ENCODE measurements at regions not wholly inside any gene's neighbourhood (a gene's known extent, or its start where the extent isn't known, plus 50 kb on each side); places are given as distances from the start of the nearest gene placed in this dataset.

DNA sequence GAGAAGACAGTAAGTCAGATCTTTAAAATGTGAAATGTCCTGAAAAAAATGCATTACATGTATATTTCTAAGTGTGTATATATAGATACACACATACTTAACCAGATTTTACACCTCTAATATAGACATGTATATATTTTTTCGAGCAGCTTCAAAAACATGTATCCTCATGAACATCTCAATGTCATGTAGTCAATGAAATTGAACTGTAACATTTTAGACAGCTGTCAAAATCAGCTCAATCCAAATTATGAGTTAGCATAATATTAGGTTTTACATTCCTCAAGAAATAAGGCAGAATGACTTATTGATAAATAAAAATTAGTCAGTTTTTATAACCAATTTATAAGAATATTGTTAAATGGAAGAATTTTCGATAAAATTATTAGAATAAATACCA lies 665.7 kb downstream of the BRINP3 start:
- intact Hi-C loops (cut with DNase I): no loop called here
- TF ChIP-seq, protein P1, sequence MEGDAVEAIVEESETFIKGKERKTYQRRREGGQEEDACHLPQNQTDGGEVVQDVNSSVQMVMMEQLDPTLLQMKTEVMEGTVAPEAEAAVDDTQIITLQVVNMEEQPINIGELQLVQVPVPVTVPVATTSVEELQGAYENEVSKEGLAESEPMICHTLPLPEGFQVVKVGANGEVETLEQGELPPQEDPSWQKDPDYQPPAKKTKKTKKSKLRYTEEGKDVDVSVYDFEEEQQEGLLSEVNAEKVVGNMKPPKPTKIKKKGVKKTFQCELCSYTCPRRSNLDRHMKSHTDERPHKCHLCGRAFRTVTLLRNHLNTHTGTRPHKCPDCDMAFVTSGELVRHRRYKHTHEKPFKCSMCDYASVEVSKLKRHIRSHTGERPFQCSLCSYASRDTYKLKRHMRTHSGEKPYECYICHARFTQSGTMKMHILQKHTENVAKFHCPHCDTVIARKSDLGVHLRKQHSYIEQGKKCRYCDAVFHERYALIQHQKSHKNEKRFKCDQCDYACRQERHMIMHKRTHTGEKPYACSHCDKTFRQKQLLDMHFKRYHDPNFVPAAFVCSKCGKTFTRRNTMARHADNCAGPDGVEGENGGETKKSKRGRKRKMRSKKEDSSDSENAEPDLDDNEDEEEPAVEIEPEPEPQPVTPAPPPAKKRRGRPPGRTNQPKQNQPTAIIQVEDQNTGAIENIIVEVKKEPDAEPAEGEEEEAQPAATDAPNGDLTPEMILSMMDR (IDR thresholded peaks at IDR 0.05; ENCODE audit: borderline replicate concordance, extremely low read depth, insufficient read depth): no peak
- H3K4me1 ChIP-seq (ENCODE audit: control insufficient read depth in 2 of 3, insufficient read depth in 2 of 3, low read depth in 1 of 3, low read length in 3 of 3): no peaks in the 10 kb centered on the region
- DNase-seq (no peak), FAIRE-seq (peak; percentile 21)
- no peaks in the 10 kb centered on the region for H3K36me3 ChIP-seq (ENCODE audit: control insufficient read depth in 2 of 3, insufficient read depth in 3 of 3, low read length in 3 of 3)
- no peak overlapping the region for H3K9ac ChIP-seq (ENCODE audit: low read length in 3 of 3)
- no peak overlapping the region for H3K27ac ChIP-seq (ENCODE audit: low read depth in 2 of 2, low read length in 2 of 2)
- no peaks in the 10 kb centered on the region for H3K27me3 ChIP-seq (ENCODE audit: control insufficient read depth, insufficient read depth, low read length)
- no peak overlapping the region for H3K4me3 ChIP-seq (ENCODE audit: low read length in 3 of 3)
- H3K9me3 ChIP-seq (ENCODE audit: control insufficient read depth in 2 of 3, insufficient read depth in 1 of 3, low read length in 3 of 3): no peaks in the 10 kb centered on the region

GRCh38 chr1:189816558-189816957 lies 661.1 kb downstream of the BRINP3 start:
- no peak for FAIRE-seq
- H3K9ac ChIP-seq (ENCODE audit: low read length in 3 of 3): no peak overlapping the region
- H3K4me3 ChIP-seq (ENCODE audit: low read length in 3 of 3): no peak overlapping the region
- no peaks in the 10 kb centered on the region for H3K4me1 ChIP-seq (ENCODE audit: control insufficient read depth in 2 of 3, insufficient read depth in 2 of 3, low read depth in 1 of 3, low read length in 3 of 3)
- intact Hi-C loops (cut with DNase I): no loop called here
- no peak for DNase-seq
- no peaks in the 10 kb centered on the region for H3K27me3 ChIP-seq (ENCODE audit: control insufficient read depth, insufficient read depth, low read length)
- TF ChIP-seq, protein P1 (IDR thresholded peaks at IDR 0.05; ENCODE audit: borderline replicate concordance, extremely low read depth, insufficient read depth): no peak
- no peaks in the 10 kb centered on the region for H3K36me3 ChIP-seq (ENCODE audit: control insufficient read depth in 2 of 3, insufficient read depth in 3 of 3, low read length in 3 of 3)
- H3K27ac ChIP-seq (ENCODE audit: low read depth in 2 of 2, low read length in 2 of 2): no peak overlapping the region
- no peaks in the 10 kb centered on the region for H3K9me3 ChIP-seq (ENCODE audit: control insufficient read depth in 2 of 3, insufficient read depth in 1 of 3, low read length in 3 of 3)

GRCh38 chr1:189819751-189820150 lies 657.9 kb downstream of the BRINP3 start:
- TF ChIP-seq, protein P1 (IDR thresholded peaks at IDR 0.05; ENCODE audit: borderline replicate concordance, extremely low read depth, insufficient read depth): no peak
- FAIRE-seq (no peak), DNase-seq (no peak)
- Histone ChIP-seq H3K4me3 (ENCODE audit: low read length in 3 of 3) (no peak overlapping the region), H3K27ac (ENCODE audit: low read depth in 2 of 2, low read length in 2 of 2) (no peak overlapping the region), H3K4me1 (ENCODE audit: control insufficient read depth in 2 of 3, insufficient read depth in 2 of 3, low read depth in 1 of 3, low read length in 3 of 3) (no peaks in the 10 kb centered on the region), H3K36me3 (ENCODE audit: control insufficient read depth in 2 of 3, insufficient read depth in 3 of 3, low read length in 3 of 3) (no peaks in the 10 kb centered on the region), H3K9ac (ENCODE audit: low read length in 3 of 3) (no peak overlapping the region), H3K9me3 (ENCODE audit: control insufficient read depth in 2 of 3, insufficient read depth in 1 of 3, low read length in 3 of 3) (no peaks in the 10 kb centered on the region), H3K27me3 (ENCODE audit: control insufficient read depth, insufficient read depth, low read length) (no peaks in the 10 kb centered on the region)
- intact Hi-C loops (cut with DNase I): no loop called here

DNA sequence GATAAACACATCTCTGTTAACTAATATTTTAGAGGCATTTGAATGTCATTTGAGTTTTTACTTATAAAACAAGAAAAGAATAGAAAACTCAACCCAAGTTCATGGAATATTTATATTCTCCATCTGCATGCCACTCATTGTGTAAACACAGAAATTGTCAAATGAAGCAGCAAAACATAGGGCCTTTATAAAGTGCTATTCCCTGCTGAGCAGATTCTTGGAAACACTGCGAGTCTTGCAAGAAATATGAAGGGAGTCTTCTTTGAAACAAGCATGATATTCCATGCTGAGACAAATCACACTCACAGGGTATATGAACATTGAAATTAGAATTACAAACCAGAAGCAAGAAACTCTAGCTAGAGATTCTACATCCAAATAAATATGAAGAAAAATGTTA lies 655.8 kb downstream of the BRINP3 start:
- Histone ChIP-seq H3K27me3 (ENCODE audit: control insufficient read depth, insufficient read depth, low read length) (no peaks in the 10 kb centered on the region), H3K4me1 (ENCODE audit: control insufficient read depth in 2 of 3, insufficient read depth in 2 of 3, low read depth in 1 of 3, low read length in 3 of 3) (no peaks in the 10 kb centered on the region), H3K27ac (ENCODE audit: low read depth in 2 of 2, low read length in 2 of 2) (no peak overlapping the region), H3K9ac (ENCODE audit: low read length in 3 of 3) (no peak overlapping the region), H3K9me3 (ENCODE audit: control insufficient read depth in 2 of 3, insufficient read depth in 1 of 3, low read length in 3 of 3) (no peaks in the 10 kb centered on the region), H3K4me3 (ENCODE audit: low read length in 3 of 3) (no peak overlapping the region), H3K36me3 (ENCODE audit: control insufficient read depth in 2 of 3, insufficient read depth in 3 of 3, low read length in 3 of 3) (no peaks in the 10 kb centered on the region)
- TF ChIP-seq, protein P1 (IDR thresholded peaks at IDR 0.05; ENCODE audit: borderline replicate concordance, extremely low read depth, insufficient read depth): no peak
- intact Hi-C loops (cut with DNase I): no loop called here
- no peak for DNase-seq
- no peak for FAIRE-seq
